Peyer's patch (tissue), 4 donors: ENCODE measurements at regions not wholly inside any gene's neighbourhood (a gene's known extent, or its start where the extent isn't known, plus 50 kb on each side); places are given as distances from the start of the nearest gene placed in this dataset.

Experiments
- DNase-seq, 3 donors: peaks; one replicate each; pipeline ENCODE4 v3.0.0-alpha.2; 2017 to 2019
- H3K27ac ChIP-seq, 4 donors: fragments of 200-600 bp; sonication (generic); one replicate each; pipeline ENCODE4 v1.5.1; 2016 to 2019
- H3K27me3 ChIP-seq, 2 donors: fragments of 200-600 bp; sonication (generic); one replicate each; pipeline ENCODE4 v1.5.1; 2019
- H3K36me3 ChIP-seq, 3 donors: fragments of 200-600 bp; sonication (generic); one replicate each; pipeline ENCODE4 v1.5.1; 2016 to 2019
- H3K4me1 ChIP-seq, 4 donors: fragments of 200-600 bp; sonication (generic); one replicate each; pipeline ENCODE4 v1.5.1; 2016 to 2019
- H3K4me3 ChIP-seq, 4 donors: fragments of 200-600 bp; sonication (generic); 1 replicate in 3 of 4; 2 replicates in 1 of 4; pipeline ENCODE4 v1.5.1; 2016 to 2019; ENCODE audit warnings: mild to moderate bottlenecking in 1 of 4
- H3K9me3 ChIP-seq, 4 donors: fragments of 200-600 bp; sonication (generic); one replicate each; pipeline ENCODE4 v1.5.1; 2016 to 2019; ENCODE audit warnings: mild to moderate bottlenecking in 1 of 4
- POLR2A ChIP-seq, 2 donors: fragments of 450-650 bp; IDR thresholded peaks; one replicate each; pipeline ENCODE4 v1.5.1; 2017; ENCODE audit warnings: antibody characterized with exemption in 2 of 2, mild to moderate bottlenecking in 2 of 2, moderate library complexity in 2 of 2
- TF ChIP-seq, protein P1 (sequence below), 6 experiments: fragments of 450-650 bp in 4 of 6; fragments of 200-600 bp in 2 of 6; sonication (generic) in 1 of 6; IDR thresholded peaks; one replicate each; pipeline ENCODE4 v1.5.1; 2017 to 2019; ENCODE audit warnings: antibody characterized with exemption in 6 of 6, mild to moderate bottlenecking in 3 of 6, moderate library complexity in 1 of 6

DNA sequence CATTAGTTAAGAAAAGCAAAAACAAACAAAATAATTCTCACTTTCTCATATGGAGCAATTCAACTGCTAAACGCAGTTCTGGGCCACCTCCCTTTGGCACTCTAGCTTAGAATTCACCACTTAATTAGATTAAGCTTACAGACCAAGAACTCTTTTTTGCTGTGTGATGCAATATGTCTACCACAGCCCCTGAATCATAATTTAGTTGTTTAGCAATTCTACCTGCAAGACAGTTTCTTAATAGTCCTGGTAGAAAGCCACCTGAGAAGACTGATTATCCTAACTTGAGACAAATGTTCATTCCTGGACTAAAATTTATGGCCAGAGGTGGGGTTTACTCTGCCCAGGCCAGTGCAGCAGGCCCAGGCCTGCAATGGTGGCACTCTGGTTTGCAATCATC is 205.9 kb downstream of the HS3ST3A1 start:
- Histone ChIP-seq H3K27ac (peak overlapping the region in 1 of 4 donors; percentile 5), H3K27me3 (no peaks in the 10 kb centered on the region), H3K4me3 (no peak overlapping the region), H3K9me3 (no peaks in the 10 kb centered on the region), H3K4me1 (no peaks in the 10 kb centered on the region), H3K36me3 (no peaks in the 10 kb centered on the region)
- no peak for DNase-seq
- TF ChIP-seq, protein P1, sequence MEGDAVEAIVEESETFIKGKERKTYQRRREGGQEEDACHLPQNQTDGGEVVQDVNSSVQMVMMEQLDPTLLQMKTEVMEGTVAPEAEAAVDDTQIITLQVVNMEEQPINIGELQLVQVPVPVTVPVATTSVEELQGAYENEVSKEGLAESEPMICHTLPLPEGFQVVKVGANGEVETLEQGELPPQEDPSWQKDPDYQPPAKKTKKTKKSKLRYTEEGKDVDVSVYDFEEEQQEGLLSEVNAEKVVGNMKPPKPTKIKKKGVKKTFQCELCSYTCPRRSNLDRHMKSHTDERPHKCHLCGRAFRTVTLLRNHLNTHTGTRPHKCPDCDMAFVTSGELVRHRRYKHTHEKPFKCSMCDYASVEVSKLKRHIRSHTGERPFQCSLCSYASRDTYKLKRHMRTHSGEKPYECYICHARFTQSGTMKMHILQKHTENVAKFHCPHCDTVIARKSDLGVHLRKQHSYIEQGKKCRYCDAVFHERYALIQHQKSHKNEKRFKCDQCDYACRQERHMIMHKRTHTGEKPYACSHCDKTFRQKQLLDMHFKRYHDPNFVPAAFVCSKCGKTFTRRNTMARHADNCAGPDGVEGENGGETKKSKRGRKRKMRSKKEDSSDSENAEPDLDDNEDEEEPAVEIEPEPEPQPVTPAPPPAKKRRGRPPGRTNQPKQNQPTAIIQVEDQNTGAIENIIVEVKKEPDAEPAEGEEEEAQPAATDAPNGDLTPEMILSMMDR (IDR thresholded peaks at IDR 0.05), result no peak
- TF ChIP-seq POLR2A (IDR thresholded peaks at IDR 0.05), result no peak

DNA sequence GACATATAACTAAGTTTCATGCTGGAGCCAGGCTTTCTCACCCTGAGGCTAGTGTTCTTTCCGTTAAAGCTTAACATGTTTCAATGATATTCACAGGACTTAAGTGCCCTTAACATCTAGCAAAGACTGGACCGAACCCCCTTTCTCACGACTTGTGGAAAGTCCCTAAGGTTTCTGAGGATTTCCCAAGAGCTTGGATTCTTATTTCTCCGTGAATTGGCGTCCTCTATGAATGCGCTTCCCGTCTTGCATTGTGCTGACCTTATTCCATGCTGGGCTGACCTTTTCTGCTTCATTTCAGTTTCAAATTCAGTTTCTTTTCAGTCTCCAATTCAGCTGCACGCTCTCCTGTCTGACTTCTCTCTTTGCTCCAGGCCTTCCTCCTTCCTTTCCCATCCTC is 206.4 kb downstream of the HS3ST3A1 start:
- Histone ChIP-seq H3K9me3 (no peaks in the 10 kb centered on the region), H3K27ac (peak overlapping the region in 1 of 4 donors; percentile 5), H3K4me1 (no peaks in the 10 kb centered on the region), H3K4me3 (no peak overlapping the region), H3K36me3 (no peaks in the 10 kb centered on the region), H3K27me3 (no peaks in the 10 kb centered on the region)
- TF ChIP-seq, protein P1 (IDR thresholded peaks at IDR 0.05), result no peak
- no peak for TF ChIP-seq POLR2A (IDR thresholded peaks at IDR 0.05)
- DNase-seq, result no peak

DNA sequence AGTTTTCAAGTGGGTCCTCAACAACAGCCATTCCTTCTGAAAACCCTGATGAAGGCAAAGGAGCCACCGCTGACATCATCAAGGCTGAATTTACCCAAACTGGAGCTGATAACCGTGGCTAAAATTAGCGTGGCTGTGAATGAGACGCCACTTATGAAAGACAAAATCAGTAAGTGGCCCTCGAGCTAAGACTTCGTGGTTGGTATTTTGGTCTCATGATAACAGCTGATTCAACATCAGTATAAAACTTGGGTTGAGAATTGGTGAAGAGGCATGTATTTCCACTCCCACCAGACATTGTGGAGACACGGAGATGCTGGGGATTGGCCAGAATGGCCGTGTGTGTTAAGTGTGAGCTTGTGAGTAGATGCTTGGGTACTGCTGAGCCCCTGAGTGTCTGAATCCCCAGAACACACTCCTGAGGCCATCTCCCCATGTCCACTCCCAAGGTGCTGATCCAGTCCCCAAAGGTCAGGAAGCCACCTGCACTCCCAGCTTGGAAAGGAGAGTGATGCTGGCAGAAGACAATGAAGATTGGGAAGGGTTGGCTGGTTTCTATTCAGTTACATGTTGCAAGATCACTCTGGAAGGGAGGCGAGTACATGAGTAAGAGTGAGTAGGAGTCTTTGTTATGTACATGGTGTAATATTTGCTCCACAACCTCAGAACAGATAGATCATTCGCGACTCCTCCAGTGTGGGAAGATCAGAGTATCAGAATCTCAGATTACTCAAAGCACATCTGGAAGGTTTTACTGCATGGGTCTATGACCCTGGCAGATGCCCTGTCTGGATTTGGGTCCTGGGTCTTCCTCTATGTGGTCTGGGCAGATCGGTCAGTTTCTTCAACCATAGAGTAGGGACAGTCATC is 207.7 kb downstream of the HS3ST3A1 start:
- no peaks in the 10 kb centered on the region for H3K27me3 ChIP-seq
- no peaks in the 10 kb centered on the region for H3K36me3 ChIP-seq
- no peaks in the 10 kb centered on the region for H3K4me1 ChIP-seq
- no peak for DNase-seq
- no peak overlapping the region for H3K4me3 ChIP-seq
- TF ChIP-seq, protein P1 (IDR thresholded peaks at IDR 0.05), result no peak
- TF ChIP-seq POLR2A (IDR thresholded peaks at IDR 0.05), result no peak
- H3K9me3 ChIP-seq, result no peaks in the 10 kb centered on the region
- no peak overlapping the region for H3K27ac ChIP-seq

DNA sequence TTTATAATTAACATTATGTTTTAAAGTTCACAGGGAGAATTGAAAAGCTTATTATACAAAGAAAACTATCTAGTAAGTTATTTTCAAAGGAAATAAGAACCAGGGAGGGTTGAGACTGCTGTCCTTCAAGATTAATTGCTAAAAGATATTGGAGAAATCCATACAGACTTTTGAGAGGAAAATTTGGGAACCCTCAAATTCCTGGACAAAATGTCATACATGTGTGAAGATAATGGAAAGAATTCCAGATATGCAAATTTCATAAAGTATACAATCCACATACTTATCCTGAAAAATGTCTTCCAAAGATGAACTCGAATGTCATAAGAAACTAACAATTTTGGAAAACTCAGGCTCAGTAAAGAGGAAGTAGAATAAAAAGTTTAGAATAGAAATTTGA is 213.8 kb downstream of the HS3ST3A1 start:
- TF ChIP-seq POLR2A (IDR thresholded peaks at IDR 0.05), result no peak
- TF ChIP-seq, protein P1 (IDR thresholded peaks at IDR 0.05), result no peak
- Histone ChIP-seq H3K27ac (no peak overlapping the region), H3K36me3 (no peaks in the 10 kb centered on the region), H3K4me3 (no peak overlapping the region), H3K27me3 (no peaks in the 10 kb centered on the region), H3K4me1 (no peaks in the 10 kb centered on the region), H3K9me3 (no peaks in the 10 kb centered on the region)
- DNase-seq, result no peak

DNA sequence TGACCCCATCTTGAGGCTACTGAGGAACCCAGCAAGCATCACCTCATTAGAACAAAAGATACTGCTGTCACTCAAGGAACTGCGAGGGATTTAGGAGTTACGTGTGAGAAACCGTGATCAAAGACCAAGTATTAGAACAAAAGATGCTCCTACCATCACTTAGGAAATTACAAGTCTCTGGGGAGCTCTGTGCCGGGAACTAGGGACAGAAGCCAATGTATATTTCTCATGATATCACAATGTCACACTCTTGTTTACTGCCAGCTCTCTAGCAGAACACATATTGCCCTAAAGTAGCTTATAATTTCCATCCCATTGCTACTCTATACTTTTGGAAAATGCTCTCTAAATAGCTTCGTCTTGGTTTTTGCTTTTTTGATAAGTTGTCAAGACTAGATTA is 214.5 kb downstream of the HS3ST3A1 start:
- no peak for DNase-seq

More for the DNA sequence above, 214.5 kb downstream of the HS3ST3A1 start:
- TF ChIP-seq, protein P1 (IDR thresholded peaks at IDR 0.05), result no peak
- TF ChIP-seq POLR2A (IDR thresholded peaks at IDR 0.05), result no peak
- Histone ChIP-seq H3K4me3 (no peak overlapping the region), H3K27ac (no peak overlapping the region), H3K36me3 (no peaks in the 10 kb centered on the region), H3K4me1 (no peaks in the 10 kb centered on the region), H3K27me3 (no peaks in the 10 kb centered on the region), H3K9me3 (no peaks in the 10 kb centered on the region)
